Thyroid gland (tissue), 4 donors: ENCODE measurements at regions not wholly inside any gene's neighbourhood (a gene's known extent, or its start where the extent isn't known, plus 50 kb on each side); places are given as distances from the start of the nearest gene placed in this dataset.

ENCODE experiments used
- POLR2A ChIP-seq, 2 donors: fragments of 450-650 bp; IDR thresholded peaks; one replicate each; pipeline ENCODE4 v1.6.1; 2017; ENCODE audit warnings: antibody characterized with exemption in 2 of 2, mild to moderate bottlenecking in 2 of 2, moderate library complexity in 1 of 2
- TF ChIP-seq, protein P1 (sequence below), 6 experiments: fragments of 200-600 bp in 3 of 6; fragments of 450-650 bp in 3 of 6; sonication (generic) in 3 of 6; IDR thresholded peaks; one replicate each; pipeline ENCODE4 v1.5.1; 2016 to 2019; ENCODE audit warnings: antibody characterized with exemption in 6 of 6, mild to moderate bottlenecking in 2 of 6, inconsistent platforms in 1 of 6, moderate library complexity in 1 of 6

- TF ChIP-seq, protein P1, sequence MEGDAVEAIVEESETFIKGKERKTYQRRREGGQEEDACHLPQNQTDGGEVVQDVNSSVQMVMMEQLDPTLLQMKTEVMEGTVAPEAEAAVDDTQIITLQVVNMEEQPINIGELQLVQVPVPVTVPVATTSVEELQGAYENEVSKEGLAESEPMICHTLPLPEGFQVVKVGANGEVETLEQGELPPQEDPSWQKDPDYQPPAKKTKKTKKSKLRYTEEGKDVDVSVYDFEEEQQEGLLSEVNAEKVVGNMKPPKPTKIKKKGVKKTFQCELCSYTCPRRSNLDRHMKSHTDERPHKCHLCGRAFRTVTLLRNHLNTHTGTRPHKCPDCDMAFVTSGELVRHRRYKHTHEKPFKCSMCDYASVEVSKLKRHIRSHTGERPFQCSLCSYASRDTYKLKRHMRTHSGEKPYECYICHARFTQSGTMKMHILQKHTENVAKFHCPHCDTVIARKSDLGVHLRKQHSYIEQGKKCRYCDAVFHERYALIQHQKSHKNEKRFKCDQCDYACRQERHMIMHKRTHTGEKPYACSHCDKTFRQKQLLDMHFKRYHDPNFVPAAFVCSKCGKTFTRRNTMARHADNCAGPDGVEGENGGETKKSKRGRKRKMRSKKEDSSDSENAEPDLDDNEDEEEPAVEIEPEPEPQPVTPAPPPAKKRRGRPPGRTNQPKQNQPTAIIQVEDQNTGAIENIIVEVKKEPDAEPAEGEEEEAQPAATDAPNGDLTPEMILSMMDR (IDR thresholded peaks at IDR 0.05), result no peak
- no peak for TF ChIP-seq POLR2A (IDR thresholded peaks at IDR 0.05)
Observed at GRCh38 chr10:63021225-63021624, 111.9 kb upstream of the NRBF2 start.
